Omental fat pad (tissue), 3 donors: ENCODE measurements at regions not wholly inside any gene's neighbourhood (a gene's known extent, or its start where the extent isn't known, plus 50 kb on each side); places are given as distances from the start of the nearest gene placed in this dataset.

Experiments used
- ATAC-seq: fragments of 150-250 bp; one replicate; pipeline ENCODE4 v1.9.1; 2016; ENCODE audit warnings: mild to moderate bottlenecking, moderate library complexity; ENCODE audit not compliant: low FRiP score
- DNase-seq: peaks from one replicate; pipeline ENCODE4 v3.0.0-alpha.2; 2019; ENCODE audit warnings: low spot score
- TF ChIP-seq, protein P1 (sequence below), 3 donors: fragments of 450-650 bp; IDR thresholded peaks; one replicate each; pipeline ENCODE4 v1.5.1; 2016 to 2017; ENCODE audit warnings: antibody characterized with exemption in 3 of 3, mild to moderate bottlenecking in 3 of 3, moderate library complexity in 2 of 3

DNA sequence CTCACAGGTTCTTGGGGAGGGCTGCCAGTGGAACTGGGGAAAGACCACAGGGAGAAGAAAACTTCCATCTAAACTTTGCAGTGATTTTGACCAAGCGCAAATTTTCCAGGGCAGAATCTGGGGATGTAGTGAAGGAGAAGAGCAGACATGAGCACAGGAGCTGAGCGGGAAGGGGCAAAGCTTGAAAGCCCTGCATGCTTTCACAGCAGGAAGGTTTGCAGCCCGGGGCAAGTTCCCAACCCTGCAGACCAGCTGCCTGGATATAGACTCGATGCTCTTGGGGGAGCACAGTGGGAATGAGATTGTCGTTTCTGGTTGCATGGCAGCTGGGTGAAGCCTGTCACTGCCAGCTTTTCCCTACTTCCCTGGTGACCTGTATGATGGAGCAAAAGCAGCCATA lies 276.8 kb upstream of the RORB start:
- no peak for ATAC-seq
- no peak for DNase-seq
- TF ChIP-seq, protein P1, sequence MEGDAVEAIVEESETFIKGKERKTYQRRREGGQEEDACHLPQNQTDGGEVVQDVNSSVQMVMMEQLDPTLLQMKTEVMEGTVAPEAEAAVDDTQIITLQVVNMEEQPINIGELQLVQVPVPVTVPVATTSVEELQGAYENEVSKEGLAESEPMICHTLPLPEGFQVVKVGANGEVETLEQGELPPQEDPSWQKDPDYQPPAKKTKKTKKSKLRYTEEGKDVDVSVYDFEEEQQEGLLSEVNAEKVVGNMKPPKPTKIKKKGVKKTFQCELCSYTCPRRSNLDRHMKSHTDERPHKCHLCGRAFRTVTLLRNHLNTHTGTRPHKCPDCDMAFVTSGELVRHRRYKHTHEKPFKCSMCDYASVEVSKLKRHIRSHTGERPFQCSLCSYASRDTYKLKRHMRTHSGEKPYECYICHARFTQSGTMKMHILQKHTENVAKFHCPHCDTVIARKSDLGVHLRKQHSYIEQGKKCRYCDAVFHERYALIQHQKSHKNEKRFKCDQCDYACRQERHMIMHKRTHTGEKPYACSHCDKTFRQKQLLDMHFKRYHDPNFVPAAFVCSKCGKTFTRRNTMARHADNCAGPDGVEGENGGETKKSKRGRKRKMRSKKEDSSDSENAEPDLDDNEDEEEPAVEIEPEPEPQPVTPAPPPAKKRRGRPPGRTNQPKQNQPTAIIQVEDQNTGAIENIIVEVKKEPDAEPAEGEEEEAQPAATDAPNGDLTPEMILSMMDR (IDR thresholded peaks at IDR 0.05) = no peak

DNA sequence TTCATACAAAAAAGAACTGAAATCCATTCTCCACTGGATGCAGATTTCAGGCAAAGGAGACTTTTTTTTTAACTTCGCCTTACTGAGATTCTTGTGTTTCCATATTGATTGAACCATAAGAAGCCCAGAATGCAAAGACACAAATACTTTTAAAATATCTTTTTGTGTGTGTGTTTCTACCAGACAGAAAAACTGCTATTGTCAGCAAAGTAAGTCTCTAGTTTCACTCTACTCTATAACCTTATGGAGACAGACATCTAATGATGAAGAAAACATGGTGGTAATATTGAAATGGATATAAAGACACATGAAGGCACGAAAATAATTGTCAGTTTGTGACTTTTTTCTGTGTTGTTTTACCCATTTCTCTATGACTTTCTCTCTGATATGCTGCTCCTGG lies 260.3 kb upstream of the RORB start:
- TF ChIP-seq, protein P1 (IDR thresholded peaks at IDR 0.05) = no peak
- ATAC-seq (no peak), DNase-seq (no peak)

DNA sequence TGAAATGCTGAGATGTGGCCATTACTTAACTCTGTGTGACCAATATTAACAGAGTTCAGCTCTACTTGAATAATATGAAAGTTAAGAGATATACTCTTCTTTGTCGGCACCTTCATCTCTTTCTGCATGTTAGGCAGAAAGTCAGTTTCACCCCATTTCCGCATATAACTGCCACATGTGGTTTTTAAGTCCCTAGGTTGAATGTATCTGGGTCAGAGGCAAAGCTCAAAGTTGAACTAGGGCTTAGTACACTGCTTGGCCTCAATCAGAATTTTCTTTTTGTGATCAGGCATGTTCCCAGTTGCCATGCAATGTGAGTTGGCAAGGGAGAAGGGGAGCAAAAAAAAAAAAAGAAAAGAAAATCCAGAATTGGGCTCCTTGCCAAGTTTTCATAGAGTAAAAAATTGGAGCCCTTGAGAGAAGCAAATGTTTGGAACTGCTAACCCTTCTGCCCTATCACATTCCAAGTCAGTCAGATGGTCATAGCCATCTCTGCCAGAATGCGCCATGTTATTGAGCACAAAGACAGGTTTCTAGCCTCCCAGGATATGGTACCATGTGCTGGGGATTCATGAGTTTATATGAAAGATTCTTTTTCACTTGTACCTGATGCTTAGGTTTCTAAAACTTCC lies 251.2 kb upstream of the RORB start:
- TF ChIP-seq, protein P1 (IDR thresholded peaks at IDR 0.05) = no peak
- no peak for DNase-seq
- ATAC-seq = no peak

DNA sequence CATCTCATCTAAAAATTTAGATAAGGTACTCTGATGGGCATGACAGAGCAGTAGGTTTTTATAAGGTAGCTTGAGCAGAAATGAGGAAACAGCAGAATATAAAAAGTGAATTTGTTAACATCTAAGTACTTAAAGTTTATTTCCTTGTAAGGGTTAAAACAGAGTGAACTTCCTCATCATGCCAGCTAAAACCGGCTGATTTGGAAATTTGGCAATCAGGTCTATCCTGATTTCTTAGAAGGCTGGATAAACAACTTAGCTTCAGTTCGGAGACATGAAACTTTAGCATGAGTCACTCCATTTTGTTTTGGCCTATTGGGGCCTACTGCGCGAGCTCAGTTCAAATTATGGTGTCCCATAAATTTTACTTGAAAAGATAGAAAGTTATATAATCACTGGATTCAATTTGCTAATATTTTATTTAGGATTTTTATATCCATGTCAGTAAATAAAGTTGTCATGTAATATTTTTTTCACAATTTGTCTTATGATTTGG lies 241.6 kb upstream of the RORB start:
- DNase-seq = no peak
- TF ChIP-seq, protein P1 (IDR thresholded peaks at IDR 0.05) = no peak
- no peak for ATAC-seq

DNA sequence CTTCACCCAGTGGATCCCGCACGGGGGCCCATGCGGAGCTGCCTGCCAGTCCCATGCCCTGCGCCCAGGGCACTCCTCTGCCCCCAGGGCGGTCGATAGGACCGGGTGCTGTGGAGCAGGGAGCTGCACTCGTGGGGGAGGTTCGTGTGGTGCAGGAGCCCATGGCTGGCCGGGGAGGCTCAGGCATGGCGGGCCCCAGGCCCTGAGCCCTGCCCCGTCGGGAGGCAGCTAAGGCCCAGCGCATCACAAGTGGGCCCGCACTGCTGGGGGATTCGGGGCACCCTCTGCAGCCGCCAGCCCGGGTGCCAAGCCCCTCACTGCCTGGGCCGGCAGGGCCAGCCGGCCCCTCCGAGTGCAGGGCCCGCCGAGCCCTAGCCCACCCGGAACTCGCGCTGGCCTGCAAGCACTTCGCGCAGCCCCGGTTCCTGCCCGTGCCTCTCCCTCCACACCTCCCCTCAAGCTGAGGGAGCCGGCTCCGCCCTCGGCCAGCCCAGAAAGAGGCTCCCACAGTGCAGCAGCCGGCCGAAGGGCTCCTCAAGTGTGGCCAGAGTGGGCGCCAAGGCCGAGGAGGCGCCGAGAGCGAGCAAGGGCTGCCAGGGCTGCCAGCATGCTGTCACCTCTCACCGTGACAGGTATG lies 221.1 kb upstream of the RORB start:
- DNase-seq (no peak), ATAC-seq (no peak)
- TF ChIP-seq, protein P1 (IDR thresholded peaks at IDR 0.05) = no peak

DNA sequence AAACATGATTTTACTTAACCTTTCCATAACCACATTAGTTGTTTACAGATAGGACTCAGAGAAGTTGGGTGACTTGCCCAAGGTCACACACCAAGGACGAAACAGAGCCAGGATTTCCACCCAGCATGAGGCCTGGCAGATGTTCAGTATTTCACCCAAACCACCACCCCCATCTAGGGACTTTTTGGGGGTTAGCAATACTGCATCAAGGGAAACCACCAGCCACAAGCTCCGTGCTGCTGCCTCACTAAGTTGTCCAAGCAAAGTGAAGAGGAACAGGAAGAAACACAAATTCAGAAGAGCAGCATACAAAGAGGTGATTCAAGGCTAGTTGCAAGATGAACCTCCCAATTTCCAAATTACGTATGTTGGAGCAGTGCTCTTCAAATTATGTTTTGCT lies 219.6 kb upstream of the RORB start:
- TF ChIP-seq, protein P1 (IDR thresholded peaks at IDR 0.05) = no peak
- ATAC-seq (no peak), DNase-seq (no peak)

DNA sequence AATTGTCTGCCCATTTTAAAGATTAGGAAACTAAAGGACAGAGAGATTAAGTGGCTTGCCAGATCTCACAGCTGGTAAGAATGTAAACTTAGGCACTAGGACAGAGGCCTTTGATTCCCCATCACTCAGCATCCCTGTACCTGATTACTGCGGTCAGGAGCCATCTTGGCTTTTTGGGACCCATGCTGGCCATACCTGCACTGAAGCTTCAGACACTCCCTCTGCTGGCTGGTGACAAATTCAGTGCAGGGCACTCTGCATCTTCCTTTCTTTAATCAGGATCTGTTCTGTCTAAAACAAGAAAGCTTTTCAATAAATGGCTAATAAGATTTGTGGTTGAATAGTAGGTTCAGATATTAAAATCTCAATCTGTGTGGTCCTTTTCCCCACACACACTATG lies 215.5 kb upstream of the RORB start:
- TF ChIP-seq, protein P1 (IDR thresholded peaks at IDR 0.05) = no peak
- ATAC-seq (no peak), DNase-seq (no peak)
